CMK (cell line): ENCODE measurements at regions not wholly inside any gene's neighbourhood (a gene's known extent, or its start where the extent isn't known, plus 50 kb on each side); places are given as distances from the start of the nearest gene placed in this dataset.
A peak's percentile ranks its signal among the peaks of the same experiment; 100 is the strongest.

Experiments
- DNase-seq: peaks from one replicate; pipeline ENCODE4 v3.0.0-alpha.2; 2010; ENCODE audit warnings: low read depth

DNA sequence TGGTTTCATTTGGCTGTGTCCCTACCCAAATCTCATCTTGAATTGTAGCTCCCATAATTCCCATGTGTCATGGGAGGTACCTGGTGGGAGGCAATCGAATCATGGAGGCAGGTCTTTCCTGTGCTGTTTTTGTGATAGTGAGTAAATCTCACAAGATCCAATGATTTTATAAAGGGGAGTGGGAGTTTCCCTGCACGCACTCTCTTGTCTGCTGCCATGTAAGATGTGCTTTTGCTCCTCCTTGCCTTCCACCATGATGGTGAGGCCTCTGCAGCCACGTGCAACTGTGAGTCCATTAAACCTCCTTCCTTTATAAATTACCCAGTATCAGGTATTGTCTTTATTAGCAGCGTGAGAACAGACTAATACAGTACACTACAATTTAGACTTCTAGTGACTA, 67.5 kb upstream of the LINC01488 start:
- no peak for DNase-seq

DNA sequence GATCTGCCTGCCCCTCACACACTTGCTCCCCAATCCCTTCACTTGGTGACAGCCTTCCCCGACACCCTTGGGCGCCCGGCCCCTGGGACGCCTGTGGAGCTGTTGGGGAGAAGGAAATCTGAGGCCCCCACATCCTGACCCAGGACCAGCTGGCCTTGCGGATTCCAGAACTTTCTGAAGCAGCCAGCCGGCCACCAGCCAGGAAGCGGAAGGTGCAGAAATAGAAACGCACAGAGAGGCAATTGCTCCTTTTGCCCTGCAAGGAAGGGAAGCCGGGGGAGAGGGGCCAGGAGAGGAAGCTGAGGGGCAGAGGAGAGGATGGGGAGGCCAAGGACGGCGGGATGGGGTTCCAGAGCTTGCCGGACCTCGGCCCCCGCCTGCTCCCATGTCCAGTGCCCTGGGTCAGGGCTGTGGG, 66.7 kb upstream of the LINC01488 start:
- DNase-seq = no peak

DNA sequence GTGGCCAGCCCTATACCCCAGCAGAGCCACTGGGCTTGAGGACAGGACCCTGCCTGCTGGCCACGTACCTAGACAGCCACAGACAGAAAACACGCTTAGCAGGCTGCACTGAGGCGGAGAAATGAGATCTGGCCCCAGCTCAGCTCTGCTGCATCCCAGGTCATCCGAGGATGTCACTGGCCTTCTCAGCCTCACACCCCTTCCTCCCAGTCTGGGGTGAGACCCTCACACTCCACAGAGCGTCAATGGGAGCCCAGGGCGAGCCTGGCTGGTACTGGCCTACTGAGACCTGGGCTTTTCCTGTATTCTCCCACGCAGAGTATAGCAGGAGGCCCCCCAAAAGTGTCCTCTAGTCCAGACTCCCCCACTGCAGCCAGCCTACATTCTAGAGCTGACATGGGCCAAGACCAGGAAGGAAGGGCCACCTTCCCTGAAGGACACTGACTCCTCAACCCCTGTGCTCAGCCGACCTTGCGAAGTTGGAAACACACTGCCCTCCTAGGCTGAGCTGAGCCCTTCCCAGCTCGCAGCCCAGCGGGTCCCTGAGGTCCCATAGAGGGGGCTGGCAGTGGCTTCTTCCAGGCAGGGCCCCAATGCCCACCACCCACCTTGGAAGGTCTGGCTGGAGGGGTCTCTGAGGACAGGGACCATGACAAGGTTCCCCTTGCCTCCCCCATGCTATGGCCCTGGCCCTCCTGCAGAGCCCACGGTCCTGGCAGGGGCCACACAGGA, 65.9 kb upstream of the LINC01488 start:
- DNase-seq = no peak

GRCh38 chr11:69416143-69416515, 65.3 kb upstream of the LINC01488 start:
- DNase-seq = peak; percentile 25

DNA sequence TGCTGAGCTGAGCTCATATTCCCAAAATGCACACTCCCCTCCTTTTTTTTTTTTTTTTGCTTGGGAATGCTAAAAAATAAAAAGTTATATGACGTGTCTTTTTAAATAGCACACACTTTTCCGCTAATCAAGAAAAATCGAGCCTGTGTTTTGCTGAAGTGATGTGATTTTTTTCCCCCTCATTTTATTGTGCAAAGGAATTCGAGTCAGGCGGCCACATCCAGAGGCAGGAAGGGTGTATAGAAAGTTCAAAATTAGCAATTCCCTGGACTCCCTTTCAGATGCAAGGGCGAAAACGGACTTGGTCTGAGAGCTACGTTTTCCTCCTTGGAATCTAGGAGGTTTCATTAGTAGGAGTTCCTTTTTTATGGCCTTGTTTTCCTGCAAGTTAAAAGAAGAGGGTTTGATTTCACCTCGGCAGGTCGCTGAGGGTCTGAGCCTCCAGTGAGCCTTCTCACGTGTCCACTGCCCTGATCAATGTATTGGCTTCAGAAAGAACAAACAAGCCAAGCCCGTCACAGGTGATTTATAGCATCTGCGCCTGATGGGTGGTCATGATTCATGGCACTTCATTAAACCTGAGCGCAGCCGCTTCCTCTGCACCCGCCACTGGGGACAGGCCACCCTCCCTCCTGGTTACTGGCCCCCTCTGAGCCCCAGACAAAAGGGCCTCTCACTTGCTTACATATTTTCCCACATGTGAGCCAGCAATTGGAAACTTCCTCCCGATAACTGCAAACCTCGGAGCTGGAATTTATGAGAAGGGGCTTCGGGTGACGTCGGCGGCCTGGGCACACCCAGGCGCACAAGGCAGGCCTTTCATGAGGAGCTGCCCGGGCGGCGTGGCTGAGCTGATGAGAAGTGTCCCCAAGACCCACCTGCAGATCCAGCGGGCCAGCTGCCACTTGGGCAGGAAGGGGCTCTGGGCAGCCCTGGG, 64.4 kb upstream of the LINC01488 start:
- DNase-seq = no peak

DNA sequence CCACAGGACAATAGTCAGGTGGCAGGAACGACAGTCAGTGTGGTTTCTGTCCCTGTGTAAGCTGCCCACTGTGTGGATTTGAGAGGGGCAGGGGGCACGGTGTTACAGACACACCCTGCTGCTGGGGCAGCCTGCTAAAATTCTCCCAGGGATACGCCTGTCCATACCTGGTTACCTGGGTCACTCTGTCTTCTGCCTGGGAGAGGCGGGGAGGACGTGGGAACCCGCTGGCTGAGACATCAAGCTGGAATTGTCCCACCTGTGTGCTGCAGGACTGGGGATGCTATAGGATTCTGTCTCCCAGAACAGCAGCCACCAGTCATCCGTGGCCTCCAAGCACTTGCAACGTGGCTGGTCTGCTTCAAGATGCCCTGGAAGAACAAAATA, 63.8 kb upstream of the LINC01488 start:
- DNase-seq = no peak

DNA sequence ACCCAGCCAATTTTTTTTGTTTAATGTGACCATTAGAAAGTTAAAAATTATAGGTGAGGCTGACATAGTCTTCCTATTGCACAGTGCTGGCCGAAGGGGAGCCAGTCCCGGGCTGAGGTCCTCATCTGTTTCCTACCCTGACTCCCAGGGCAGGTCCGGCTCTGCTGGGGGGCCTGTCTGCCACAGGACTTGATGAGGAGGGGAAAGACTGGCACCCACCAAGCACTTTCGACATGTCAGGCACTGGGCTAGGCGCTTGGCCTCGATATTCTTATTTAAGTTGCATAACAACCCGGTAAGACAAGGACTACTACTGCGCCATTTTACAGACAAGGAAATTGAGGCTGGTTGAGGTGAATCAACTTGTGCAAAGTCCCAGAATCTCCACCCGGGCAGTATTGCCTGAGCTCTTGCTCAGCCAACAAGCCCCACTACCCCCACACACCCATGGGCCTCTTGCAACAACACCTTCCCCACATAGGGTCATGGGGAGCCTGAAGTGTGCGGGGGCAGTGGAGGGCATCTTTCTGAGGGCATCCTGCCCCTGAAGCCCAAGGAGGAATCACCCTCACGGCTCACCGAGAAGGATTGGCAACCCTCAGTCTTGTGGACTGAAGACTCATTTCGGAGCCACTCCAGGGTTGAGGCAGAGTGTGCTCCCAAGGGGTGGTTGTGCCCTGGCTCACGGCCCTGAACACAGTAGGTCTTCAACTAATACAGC, 62.7 kb upstream of the LINC01488 start:
- DNase-seq = no peak

GRCh38 chr11:69419662-69420395, 61.6 kb upstream of the LINC01488 start:
- DNase-seq = no peak

DNA sequence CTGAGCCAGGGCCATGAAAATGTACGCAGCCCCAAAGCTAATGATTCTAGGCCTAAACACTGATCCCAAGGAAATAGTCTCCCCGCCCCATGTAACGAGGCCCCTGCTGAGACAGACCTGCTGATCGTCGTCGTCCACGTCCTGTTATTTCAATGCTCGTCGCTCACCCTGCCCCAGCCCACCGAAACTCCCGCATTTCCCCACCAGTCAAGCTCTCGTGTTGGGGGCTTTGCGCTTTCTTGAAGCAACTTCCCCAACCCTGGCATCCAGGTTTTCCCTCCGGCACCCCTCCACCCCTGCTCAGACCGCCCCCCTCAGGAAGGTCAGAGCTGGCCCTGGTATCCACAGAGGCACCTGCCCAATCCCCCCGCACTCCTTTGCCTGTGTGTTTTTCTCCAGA, 58.8 kb upstream of the LINC01488 start:
- DNase-seq = no peak

GRCh38 chr11:69423181-69423580, 58.3 kb upstream of the LINC01488 start:
- DNase-seq = no peak

DNA sequence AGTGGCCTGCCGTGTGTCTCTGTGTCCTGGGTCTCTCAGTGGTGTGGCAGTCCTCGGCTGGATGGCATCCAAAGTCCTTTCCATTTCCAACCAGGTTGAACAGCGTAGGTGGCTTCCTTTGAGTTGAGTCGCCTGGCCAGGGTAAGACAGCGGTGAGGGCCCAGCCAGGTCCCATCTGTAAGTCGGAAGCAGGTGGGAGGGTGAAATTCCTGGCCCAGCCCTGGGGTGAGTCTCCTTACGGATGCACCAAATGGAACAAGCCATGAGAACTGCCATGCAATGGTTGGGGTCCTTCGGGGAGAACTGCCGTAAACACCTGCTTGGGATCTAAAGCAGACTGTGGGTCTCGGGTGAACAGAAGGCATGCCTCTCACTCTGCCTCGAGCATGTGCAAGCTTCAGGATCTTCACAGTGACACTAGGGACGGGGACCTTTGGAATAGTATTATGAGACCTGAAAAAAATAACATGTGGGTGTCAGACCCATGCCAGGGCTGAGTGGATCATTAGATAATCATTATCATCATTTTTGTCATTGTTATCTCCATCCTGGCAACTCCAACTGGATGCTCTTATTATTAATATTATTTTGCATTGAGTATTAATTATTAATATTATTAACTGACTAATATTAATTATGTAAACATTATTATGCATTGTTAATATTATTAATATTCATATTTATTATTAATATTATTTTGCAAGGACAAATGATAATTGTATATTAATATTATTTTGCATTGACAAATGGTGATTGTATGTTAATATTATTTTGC, 57.7 kb upstream of the LINC01488 start:
- DNase-seq = no peak

DNA sequence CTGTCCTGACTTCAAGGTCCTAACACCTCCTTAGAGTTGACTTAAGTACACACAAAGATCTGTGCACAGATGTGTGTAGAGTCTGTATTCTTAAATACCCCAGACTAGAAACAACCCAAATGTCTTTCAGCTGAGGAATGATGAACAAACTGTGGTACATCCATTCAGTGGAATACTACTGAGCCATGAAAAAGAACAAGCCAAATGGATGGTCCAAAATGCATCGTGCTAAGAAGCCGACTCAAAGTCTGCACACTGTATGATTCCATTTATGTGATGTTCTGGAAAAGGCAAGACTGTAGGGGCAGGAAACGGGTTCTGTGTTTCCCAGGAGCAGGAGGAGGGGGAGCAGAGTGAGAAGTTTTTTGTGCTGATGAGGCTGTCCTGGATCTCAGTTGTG, 56.7 kb upstream of the LINC01488 start:
- no peak for DNase-seq

DNA sequence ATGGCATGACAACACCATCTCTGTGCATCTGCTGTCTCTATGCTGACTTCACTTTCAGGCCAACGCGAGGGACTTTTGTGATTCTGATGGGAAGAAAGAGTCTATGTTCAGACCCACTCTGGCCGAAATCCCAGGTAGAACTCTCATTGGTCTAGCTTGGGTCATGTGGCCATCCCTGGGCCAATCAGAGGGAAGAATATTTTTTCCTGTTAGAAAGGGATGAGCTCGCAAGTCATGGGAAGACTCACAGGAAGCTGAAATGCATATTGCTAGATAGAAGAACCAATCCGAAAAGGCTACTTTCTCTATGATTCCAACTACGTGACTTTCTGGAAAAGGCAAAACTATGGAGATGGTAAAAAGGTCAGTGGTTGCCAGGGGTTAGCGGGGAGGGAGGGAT, 56.0 kb upstream of the LINC01488 start:
- no peak for DNase-seq

GRCh38 chr11:69425895-69426544, 55.4 kb upstream of the LINC01488 start:
- DNase-seq = no peak

- no peak for DNase-seq
Observed at GRCh38 chr11:69427337-69427736, 54.1 kb upstream of the LINC01488 start.

- DNase-seq = no peak
Observed at GRCh38 chr11:69427906-69428880, 53.3 kb upstream of the LINC01488 start.

DNA sequence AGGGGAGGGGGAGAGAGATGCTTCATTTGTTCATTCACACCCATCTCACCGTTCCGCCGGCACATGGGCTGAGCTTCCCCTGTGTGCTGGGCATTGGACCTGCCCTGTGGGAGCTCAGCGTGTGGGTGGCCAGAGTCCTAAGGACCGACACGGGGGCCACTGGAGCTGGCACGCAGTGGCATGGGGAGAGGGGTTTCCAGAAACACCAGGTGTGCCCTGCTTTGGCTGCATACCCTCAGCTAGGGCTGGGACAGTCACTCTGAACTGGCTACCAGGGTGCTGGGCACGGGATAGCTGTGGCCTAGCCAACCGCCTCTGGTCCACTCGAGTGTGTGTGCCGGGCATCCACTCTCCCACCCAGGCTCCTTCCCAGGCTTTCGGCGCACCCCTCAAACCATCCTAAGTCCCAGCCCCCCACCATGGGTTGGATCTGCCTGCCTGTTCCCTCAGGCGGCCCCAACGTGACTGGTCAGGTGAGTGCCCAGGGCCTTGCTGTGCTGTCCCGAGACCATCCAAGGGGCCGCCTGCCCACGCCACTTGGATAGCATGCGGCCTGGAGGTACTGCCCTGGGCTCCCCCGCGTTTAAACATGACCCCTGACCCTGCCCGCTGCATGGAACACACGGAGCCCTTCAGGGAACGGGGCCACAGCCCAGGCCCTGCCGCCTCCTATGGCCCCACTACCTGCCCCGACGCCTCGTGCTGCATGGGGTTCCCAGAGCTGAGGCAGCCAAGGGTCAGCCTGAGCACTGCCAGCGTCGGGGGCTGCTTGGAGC, 51.6 kb upstream of the LINC01488 start:
- no peak for DNase-seq

DNA sequence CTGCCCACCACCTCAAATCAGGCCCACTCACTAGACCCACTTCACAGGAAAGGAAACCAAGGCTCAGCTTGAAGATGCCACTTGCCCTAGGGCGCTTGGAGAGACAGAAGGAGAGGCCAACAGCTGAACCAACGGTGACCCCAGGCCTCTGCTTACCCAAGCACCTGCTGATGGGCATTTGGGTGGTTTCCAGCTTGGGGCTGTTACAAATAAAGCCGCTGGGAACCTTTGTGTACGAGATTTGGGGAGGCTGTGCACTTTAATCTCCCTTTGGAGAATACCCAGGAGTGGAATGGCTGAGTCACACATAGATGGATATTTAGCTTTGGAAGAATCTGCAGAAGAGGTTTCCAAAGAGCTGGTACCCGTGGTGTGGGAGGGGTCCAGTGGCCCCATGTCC, 50.9 kb upstream of the LINC01488 start:
- no peak for DNase-seq

DNA sequence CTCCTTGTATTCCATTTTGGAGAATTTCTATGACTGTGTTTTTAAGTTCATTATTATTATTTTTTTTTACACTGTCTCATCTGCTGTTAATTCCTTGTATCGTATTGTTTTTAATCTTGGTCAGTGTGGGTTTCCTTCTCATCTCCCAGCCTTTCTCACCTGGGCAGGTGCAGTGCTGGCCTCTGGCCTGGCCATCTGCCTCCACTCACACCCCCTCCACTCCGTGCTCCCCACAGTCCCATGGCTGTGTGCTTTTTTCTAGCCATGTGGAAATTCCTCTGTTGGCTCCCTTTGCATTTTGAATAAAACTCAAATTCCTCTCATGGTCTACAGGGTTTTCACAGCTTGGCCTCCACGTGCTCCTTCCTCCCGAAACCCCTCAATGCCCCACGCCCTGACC, 50.3 kb upstream of the LINC01488 start:
- DNase-seq = no peak
